HG02943 (cell line): ENCODE measurements at regions not wholly inside any gene's neighbourhood (a gene's known extent, or its start where the extent isn't known, plus 50 kb on each side); places are given as distances from the start of the nearest gene placed in this dataset.

Source experiments
- ATAC-seq: cut with Tn5 transposase; IDR thresholded peaks from one replicate; pipeline ENCODE4 v1.9.1; 2021; ENCODE audit warnings: mild to moderate bottlenecking, low read depth, moderate library complexity; ENCODE audit not compliant: unreplicated experiment

GRCh38 chr17:72360386-72360940 is 239.6 kb downstream of the SOX9 start:
- ATAC-seq, result no peak

- no peak for ATAC-seq
Observed at GRCh38 chr17:72361892-72362291, 241.1 kb downstream of the SOX9 start.

- no peak for ATAC-seq
Observed at GRCh38 chr17:72362376-72363088, 241.7 kb downstream of the SOX9 start.

- no peak for ATAC-seq
Observed at GRCh38 chr17:72363089-72363610, 242.3 kb downstream of the SOX9 start.

GRCh38 chr17:72365857-72366414 is 245.1 kb downstream of the SOX9 start:
- ATAC-seq, result no peak

GRCh38 chr17:72366626-72367025 is 245.8 kb downstream of the SOX9 start:
- no peak for ATAC-seq

GRCh38 chr17:72368191-72368590 is 247.4 kb downstream of the SOX9 start:
- ATAC-seq, result no peak

- no peak for ATAC-seq
Observed at GRCh38 chr17:72369366-72369765, 248.5 kb downstream of the SOX9 start.

- ATAC-seq, result no peak
Observed at GRCh38 chr17:72370819-72371218, 250.0 kb downstream of the SOX9 start.

GRCh38 chr17:72372185-72372584 is 251.4 kb downstream of the SOX9 start:
- ATAC-seq, result no peak

GRCh38 chr17:72373910-72374741 is 253.3 kb downstream of the SOX9 start:
- no peak for ATAC-seq

- no peak for ATAC-seq
Observed at GRCh38 chr17:72376526-72377345, 255.9 kb downstream of the SOX9 start.

GRCh38 chr17:72378414-72379390 is 257.9 kb downstream of the SOX9 start:
- no peak for ATAC-seq

GRCh38 chr17:72379516-72379915 is 258.7 kb downstream of the SOX9 start:
- no peak for ATAC-seq

- ATAC-seq, result no peak
Observed at GRCh38 chr17:72380120-72380519, 259.3 kb downstream of the SOX9 start.

- ATAC-seq, result no peak
Observed at GRCh38 chr17:72380737-72381136, 259.9 kb downstream of the SOX9 start.

- no peak for ATAC-seq
Observed at GRCh38 chr17:72381597-72382397, 261.0 kb downstream of the SOX9 start.
